Activated T-cell treated with anti-CD3 and anti-CD28 coated beads for 24 hours (primary cell): ENCODE measurements at regions not wholly inside any gene's neighbourhood (a gene's known extent, or its start where the extent isn't known, plus 50 kb on each side); places are given as distances from the start of the nearest gene placed in this dataset.
A peak's percentile ranks its signal among the peaks of the same experiment; 100 is the strongest.

Source experiments
- DNase-seq: peaks from one replicate; pipeline ENCODE4 v3.0.0-alpha.2; 2020; ENCODE audit warnings: low read depth

DNA sequence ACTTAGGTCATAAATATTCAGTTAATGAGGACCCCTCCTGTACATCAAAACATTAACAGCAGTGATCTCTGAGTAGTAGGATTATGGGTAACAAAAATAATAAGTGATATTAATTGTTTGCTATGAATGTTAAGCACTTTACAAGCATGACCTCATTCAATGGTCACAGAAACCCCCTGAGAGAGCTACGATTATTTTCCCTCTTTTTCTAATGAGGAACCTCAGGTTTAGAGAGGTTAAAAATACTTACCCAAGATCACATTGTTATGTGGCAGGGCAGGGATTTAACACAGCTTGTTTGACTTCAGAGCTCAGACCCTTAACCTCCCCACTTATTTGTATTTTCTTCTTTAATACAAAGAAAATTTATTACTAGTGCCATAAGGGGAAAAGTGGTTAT, 228.2 kb downstream of the TBL1XR1 start:
- DNase-seq = no peak

DNA sequence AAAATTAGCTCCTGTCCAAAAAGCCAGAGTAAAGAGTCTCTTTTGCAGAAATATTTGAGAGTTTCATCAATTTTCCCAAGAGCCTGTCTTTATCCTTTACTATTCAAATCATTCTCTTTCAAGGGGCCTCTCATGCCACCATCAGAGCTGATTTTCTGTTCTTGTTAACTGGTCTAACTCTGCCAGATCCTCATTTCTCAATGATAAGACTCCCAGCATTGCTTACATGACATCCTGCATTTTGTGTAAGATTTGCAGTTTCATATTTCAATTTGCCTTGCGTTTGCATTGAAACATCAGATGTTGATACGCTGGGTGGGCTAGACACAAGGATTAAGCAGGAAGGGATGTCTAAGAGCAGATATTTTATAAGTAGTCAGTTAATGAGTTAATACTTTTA, 228.7 kb downstream of the TBL1XR1 start:
- no peak for DNase-seq

GRCh38 chr3:176967522-176967921, 229.8 kb downstream of the TBL1XR1 start:
- DNase-seq = no peak

- DNase-seq = no peak
Observed at GRCh38 chr3:176964661-176965060, 232.6 kb downstream of the TBL1XR1 start.

DNA sequence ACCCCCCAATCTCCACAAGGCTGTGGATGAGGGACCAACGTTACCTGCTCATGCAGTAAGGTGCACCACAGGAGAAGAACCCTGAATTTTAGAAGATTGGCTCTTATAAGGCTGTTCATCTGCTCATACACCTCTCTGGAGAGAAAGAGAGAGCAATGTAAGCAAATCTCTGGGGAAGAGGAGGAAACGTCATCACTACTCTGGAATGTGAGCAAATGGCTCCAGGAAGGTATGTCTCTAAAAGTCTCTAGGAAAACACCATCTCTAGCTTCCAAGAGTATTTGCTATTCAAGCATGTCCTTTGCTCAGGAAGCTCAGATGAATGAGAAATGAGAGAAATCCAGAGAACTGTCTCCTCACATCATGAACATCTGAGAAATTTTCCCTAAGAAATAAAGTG, 235.4 kb downstream of the TBL1XR1 start:
- DNase-seq = no peak

GRCh38 chr3:176959867-176960266, 237.4 kb downstream of the TBL1XR1 start:
- no peak for DNase-seq

- no peak for DNase-seq
Observed at GRCh38 chr3:176958560-176958959, 238.7 kb downstream of the TBL1XR1 start.

DNA sequence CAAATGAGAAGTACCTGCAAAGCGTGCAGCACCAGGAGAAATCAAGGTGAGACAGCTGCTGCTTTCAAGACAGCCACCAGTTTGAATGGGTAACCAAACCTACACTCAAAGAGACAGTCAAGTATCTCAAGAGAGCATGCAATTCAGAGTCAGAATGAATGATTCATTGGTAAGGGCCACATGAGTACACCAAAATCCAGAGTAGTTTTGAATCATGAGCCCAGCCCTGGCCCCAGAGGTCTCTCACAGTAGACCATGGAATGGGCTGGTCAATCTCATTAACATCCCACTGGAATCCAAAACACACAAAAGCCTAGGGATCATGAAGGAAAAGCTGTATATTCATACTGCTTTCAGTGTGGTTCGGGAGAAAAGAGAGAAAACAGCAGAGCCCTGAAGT, 242.8 kb downstream of the TBL1XR1 start:
- DNase-seq = no peak

DNA sequence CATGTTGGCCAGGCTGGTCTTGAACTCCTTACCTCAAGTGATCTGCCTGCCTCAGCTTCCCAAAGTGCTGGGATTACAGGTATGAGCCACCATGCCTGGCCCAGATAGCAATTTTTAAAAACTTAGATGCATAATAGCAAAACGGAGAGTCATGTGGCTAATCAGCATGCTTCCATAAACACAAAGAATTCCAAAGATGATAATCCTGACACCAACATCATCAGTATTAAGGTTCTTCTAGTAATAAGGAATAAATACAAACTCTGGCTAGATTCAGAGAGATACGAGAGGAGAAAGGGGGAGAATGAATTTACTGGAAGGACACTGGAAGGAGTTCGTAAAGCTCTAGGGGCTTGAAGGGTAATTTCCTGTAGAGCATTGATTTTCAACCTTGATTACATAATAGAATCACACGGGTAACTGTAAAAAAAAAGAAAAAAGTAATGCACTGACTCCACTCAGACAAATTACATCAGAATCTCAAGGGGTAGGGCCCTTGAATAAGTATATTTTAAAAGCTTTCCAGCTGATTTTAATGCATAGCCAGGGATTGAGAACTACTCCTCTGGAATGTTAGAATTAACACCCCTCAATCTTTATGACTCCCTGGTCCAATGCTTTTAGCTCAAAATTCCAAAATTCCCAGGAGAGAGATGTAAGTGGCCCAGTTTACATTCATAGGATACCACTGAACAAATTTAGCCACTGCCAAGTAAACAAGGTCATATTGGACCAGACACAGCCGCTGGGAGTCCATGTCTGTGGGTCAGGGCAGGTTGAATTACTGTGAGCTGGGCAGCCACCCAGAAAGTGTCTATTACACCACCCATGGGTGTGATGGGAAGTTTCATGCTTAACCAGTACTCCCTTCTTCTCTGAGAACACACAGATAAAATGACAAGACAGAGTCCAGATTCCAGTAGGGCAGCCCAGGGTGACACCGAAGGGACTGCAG, 243.9 kb downstream of the TBL1XR1 start:
- no peak for DNase-seq

DNA sequence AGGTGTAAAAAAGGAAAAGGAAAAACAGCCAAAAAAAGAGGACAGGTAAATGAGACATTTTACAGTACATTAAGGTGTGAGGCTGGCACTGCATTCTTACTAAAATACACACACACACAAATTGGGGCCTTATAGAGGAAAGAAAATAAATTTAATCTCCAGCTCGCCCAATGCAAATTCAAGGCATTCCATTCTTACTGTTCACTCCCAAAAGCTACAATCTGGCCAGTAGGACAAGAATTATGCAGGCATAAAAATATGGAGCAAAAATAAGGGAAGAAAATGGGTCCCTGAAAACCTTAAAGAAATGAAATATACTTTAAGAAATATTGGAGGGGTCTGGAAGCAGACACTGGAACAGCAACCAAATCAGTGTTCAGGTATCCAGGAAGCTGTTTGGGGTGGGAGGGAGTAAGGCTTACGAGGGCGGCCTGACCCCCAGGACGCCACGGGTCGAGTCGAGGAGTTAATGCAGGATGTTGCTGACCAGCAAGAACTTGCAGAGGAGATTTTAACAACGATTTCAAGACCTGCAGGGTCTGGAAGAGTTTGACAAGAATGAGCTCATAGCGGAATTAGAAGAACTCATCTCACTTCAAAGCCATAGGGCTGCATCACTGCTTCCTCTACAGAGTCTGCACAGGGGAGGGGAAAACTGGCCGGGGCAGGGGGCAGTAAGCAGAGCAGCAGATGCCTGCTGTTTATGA, 245.5 kb downstream of the TBL1XR1 start:
- DNase-seq = no peak

- no peak for DNase-seq
Observed at GRCh38 chr3:176951144-176951543, 246.1 kb downstream of the TBL1XR1 start.

GRCh38 chr3:176950743-176951142, 246.5 kb downstream of the TBL1XR1 start:
- no peak for DNase-seq

DNA sequence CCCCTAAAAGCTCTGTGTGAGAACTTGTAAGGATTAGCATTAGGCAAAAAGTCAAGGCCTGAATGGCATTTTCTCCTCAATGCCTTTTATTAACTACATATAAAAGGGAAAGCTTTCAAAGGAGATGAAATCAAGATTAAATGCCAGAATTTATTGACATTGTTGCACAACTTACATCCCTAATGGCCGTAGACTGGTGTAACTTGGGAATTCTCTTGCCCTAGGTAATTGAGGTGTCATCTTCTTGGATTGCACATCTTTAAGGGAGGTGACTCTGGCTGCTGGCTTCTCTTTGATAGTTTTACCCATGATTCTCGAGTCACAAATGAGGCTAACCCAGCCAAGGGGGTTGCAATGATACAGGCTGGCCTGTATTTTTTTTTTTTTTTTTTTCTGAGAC, 249.1 kb downstream of the TBL1XR1 start:
- no peak for DNase-seq

- no peak for DNase-seq
Observed at GRCh38 chr3:176946202-176946601, 251.1 kb downstream of the TBL1XR1 start.

DNA sequence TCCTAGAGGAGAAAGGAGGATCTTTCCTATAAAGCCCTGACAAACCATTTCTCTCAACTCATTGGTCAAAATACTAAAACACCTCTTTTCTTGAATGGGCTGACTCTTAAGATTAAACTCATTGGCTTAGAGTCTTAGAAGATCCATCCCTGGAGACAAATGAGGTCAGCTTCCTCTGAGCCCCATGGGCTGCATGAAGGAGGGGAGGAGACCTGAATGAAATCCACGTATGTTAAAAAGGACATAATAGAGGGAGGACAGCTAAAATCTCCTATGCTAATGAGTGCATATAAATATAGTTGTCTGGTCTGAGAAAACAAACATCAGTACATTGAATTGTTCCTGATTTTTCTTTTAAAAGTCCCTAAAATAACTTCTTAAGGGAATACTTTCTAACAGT, 255.0 kb downstream of the TBL1XR1 start:
- no peak for DNase-seq

DNA sequence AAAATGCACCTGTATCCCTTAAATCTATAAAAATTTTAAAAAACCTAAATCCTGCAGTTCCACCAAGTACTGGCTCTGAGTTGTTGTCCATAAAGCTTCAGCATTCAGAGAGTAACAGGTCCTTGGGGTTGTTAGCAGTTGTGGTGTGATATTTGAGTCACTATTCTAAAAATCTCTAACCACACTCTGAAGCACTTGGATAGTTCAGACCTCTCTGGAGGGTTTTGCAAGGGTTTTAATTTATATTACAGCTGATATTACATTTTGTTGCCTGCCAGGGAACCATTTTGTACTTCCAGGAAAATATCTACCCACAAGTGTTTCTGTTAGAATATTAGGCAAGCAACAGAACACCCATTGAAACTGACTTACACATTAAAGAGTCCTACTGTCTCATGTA, 255.6 kb downstream of the TBL1XR1 start:
- no peak for DNase-seq

GRCh38 chr3:176939022-176939817, 258.1 kb downstream of the TBL1XR1 start:
- peak; percentile 10 for DNase-seq

DNA sequence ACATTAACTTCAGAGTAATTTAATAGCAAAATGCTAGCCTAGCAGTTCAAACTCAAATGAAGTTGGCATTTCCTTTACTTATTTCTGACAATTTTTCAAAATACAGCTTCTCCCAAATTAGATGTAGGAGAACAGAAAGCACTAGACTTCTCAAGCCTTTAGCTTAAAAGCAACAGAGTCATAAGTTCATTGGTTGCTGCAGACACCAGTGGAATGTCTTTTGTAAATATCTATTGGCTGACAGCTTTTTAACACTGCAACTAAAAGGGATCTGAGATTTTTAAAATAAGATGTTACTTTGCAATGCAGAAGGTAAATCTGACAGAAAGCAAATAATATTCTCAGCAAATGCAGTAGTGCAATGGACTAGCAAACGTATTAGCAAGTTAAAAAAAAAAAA, 259.3 kb downstream of the TBL1XR1 start:
- DNase-seq = no peak

GRCh38 chr3:176937541-176937940, 259.7 kb downstream of the TBL1XR1 start:
- no peak for DNase-seq

GRCh38 chr3:176935194-176935888, 261.9 kb downstream of the TBL1XR1 start:
- no peak for DNase-seq

DNA sequence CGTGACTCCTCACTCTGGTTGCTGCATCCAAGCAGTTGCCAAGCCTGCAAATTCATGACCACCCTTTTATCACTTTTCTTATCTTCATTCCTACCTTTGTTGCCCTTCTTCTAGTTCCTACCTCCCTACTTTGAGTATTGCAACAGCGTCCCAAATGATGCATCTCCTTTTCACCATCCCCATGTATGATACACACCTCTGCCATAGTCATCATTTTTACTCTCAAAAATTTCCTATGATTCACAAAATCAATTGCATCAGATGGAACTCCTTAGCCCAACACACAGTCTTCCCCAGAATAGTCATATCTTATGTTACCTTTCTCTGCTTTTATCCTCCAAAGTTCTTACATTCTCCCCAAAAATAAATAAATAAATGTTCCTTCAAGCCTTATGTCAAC, 262.6 kb downstream of the TBL1XR1 start:
- no peak for DNase-seq

GRCh38 chr3:176933704-176934103, 263.6 kb downstream of the TBL1XR1 start:
- DNase-seq = no peak
